Superior temporal gyrus (tissue), 1 donor: ENCODE measurements at regions not wholly inside any gene's neighbourhood (a gene's known extent, or its start where the extent isn't known, plus 50 kb on each side); places are given as distances from the start of the nearest gene placed in this dataset.
"Not testable (repeated sequence)": the region's sequence is repeated elsewhere in the genome, so short reads cannot be mapped to it uniquely, and the experiment has no call there.

Experiments
- DNase-seq: peaks from one replicate; pipeline ENCODE4 v3.0.0-alpha.2; 2016; ENCODE audit errors: extremely low spot score

GRCh38 chr5:7218141-7218540 is 177.8 kb upstream of the ADCY2 start:
- DNase-seq = no peak

GRCh38 chr5:7220156-7220555 is 175.8 kb upstream of the ADCY2 start:
- DNase-seq = no peak

GRCh38 chr5:7221041-7221440 is 174.9 kb upstream of the ADCY2 start:
- no peak for DNase-seq

- no peak for DNase-seq
Measured at GRCh38 chr5:7225826-7226225, 170.1 kb upstream of the ADCY2 start.

GRCh38 chr5:7242118-7242710 is 153.7 kb upstream of the ADCY2 start:
- no peak for DNase-seq

- no peak for DNase-seq
Measured at GRCh38 chr5:7244208-7244607, 151.7 kb upstream of the ADCY2 start.

GRCh38 chr5:7245121-7245651 is 150.8 kb upstream of the ADCY2 start:
- no peak for DNase-seq

- no peak for DNase-seq
Measured at GRCh38 chr5:7246287-7246686, 149.7 kb upstream of the ADCY2 start.

- DNase-seq = peak; percentile 44
Measured at GRCh38 chr5:7250004-7250403, 145.9 kb upstream of the ADCY2 start.

- no peak for DNase-seq
Measured at GRCh38 chr5:7250611-7251010, 145.3 kb upstream of the ADCY2 start.

- DNase-seq = peak; percentile 39
Measured at GRCh38 chr5:7251132-7251531, 144.8 kb upstream of the ADCY2 start.

- peak; percentile 73 for DNase-seq
Measured at GRCh38 chr5:7261049-7261448, 134.9 kb upstream of the ADCY2 start.

GRCh38 chr5:7261900-7262299 is 134.0 kb upstream of the ADCY2 start:
- DNase-seq = no peak

GRCh38 chr5:7263398-7264015 is 132.4 kb upstream of the ADCY2 start:
- not testable (repeated sequence) for DNase-seq

GRCh38 chr5:7265776-7266175 is 130.2 kb upstream of the ADCY2 start:
- DNase-seq = not testable (repeated sequence)

- DNase-seq = not testable (repeated sequence)
Measured at GRCh38 chr5:7268722-7269121, 127.2 kb upstream of the ADCY2 start.

- no peak for DNase-seq
Measured at GRCh38 chr5:7269591-7270274, 126.2 kb upstream of the ADCY2 start.

- no peak for DNase-seq
Measured at GRCh38 chr5:7271435-7272084, 124.4 kb upstream of the ADCY2 start.

- no peak for DNase-seq
Measured at GRCh38 chr5:7272408-7272965, 123.5 kb upstream of the ADCY2 start.

- DNase-seq = no peak
Measured at GRCh38 chr5:7274203-7274602, 121.7 kb upstream of the ADCY2 start.

- DNase-seq = not testable (repeated sequence)
Measured at GRCh38 chr5:7289634-7290033, 106.3 kb upstream of the ADCY2 start.

GRCh38 chr5:7297821-7298220 is 98.1 kb upstream of the ADCY2 start:
- not testable (repeated sequence) for DNase-seq
